NB4 (cell line): ENCODE measurements at regions not wholly inside any gene's neighbourhood (a gene's known extent, or its start where the extent isn't known, plus 50 kb on each side); places are given as distances from the start of the nearest gene placed in this dataset.

Experiments
- DNase-seq: peaks from one replicate; pipeline ENCODE4 v3.0.0; 2010; ENCODE audit warnings: low read depth
- H3K4me3 ChIP-seq: one replicate; pipeline ENCODE4 v1.5.1; 2011; ENCODE audit warnings: mild to moderate bottlenecking, low read depth, low read length, moderate library complexity
- CTCF ChIP-seq: IDR thresholded peaks from one replicate; pipeline ENCODE4 v1.5.1; 2012; ENCODE audit warnings: low read depth, low read length
- MAX ChIP-seq: IDR thresholded peaks from 2 replicates; pipeline ENCODE4 v1.6.1; 2011; ENCODE audit warnings: low read depth, low read length
- MYC ChIP-seq: IDR thresholded peaks from 2 replicates; pipeline ENCODE4 v1.6.1; 2011; ENCODE audit warnings: low read depth, low read length
- POLR2A ChIP-seq: IDR thresholded peaks from 2 replicates; pipeline ENCODE4 v1.6.1; 2011; ENCODE audit warnings: mild to moderate bottlenecking; ENCODE audit not compliant: insufficient read length; ENCODE audit errors: extremely low read depth

- DNase-seq = no peak
- TF ChIP-seq CTCF (no peak), MAX (no peak), POLR2A (no peak), MYC (no peak)
- no peak overlapping the region for H3K4me3 ChIP-seq
Measured at GRCh38 chr2:212638694-212639093, 100.1 kb upstream of the ERBB4 start.

- DNase-seq = no peak
Measured at GRCh38 chr2:212628586-212628985, 90.0 kb upstream of the ERBB4 start.

GRCh38 chr2:212626371-212626918, 87.8 kb upstream of the ERBB4 start:
- no peak for TF ChIP-seq CTCF
- no peak for TF ChIP-seq POLR2A
- no peak for TF ChIP-seq MAX
- TF ChIP-seq MYC = no peak
- no peak for DNase-seq
- H3K4me3 ChIP-seq = no peak overlapping the region

More at GRCh38 chr2:212628586-212628985, 90.0 kb upstream of the ERBB4 start:
- H3K4me3 ChIP-seq = no peak overlapping the region
- TF ChIP-seq POLR2A (no peak), CTCF (no peak), MAX (no peak), MYC (no peak)

GRCh38 chr2:212619954-212620353, 81.4 kb upstream of the ERBB4 start:
- no peak for DNase-seq
- TF ChIP-seq POLR2A = no peak
- no peak for TF ChIP-seq MAX
- TF ChIP-seq MYC = no peak
- no peak for TF ChIP-seq CTCF

GRCh38 chr2:212618636-212619035, 80.0 kb upstream of the ERBB4 start:
- H3K4me3 ChIP-seq = no peak overlapping the region
- TF ChIP-seq POLR2A (no peak), MYC (no peak), MAX (no peak), CTCF (no peak)
- no peak for DNase-seq

More at GRCh38 chr2:212619954-212620353, 81.4 kb upstream of the ERBB4 start:
- H3K4me3 ChIP-seq = no peak overlapping the region
